ENCODE measurements at regions not wholly inside any gene's neighbourhood (a gene's known extent, or its start where the extent isn't known, plus 50 kb on each side); places are given as distances from the start of the nearest gene placed in this dataset.

- no peak for TF ChIP-seq LEF1 (IDR thresholded peaks at IDR 0.05; ENCODE audit: borderline replicate concordance)
- no peak for TF ChIP-seq NFRKB (IDR thresholded peaks at IDR 0.05)
- no peak for TF ChIP-seq FOXA1 (IDR thresholded peaks at IDR 0.05)
- TF ChIP-seq HDGF (IDR thresholded peaks at IDR 0.05; ENCODE audit: borderline replicate concordance), result no peak
- TF ChIP-seq TARDBP (IDR thresholded peaks at IDR 0.05), result no peak
- no peak for TF ChIP-seq L3MBTL2 (conservative IDR thresholded peaks at IDR 0.05)
- TF ChIP-seq CTBP1 (IDR thresholded peaks at IDR 0.05; ENCODE audit: borderline replicate concordance), result no peak
- no peak for TF ChIP-seq ELF4 (IDR thresholded peaks at IDR 0.05)
- CTCF ChIA-PET, result no interaction called here
- POLR2A ChIA-PET, result no interaction called here
- DNase-seq (ENCODE audit: extremely low spot score), result no peak
Measured at GRCh38 chr1:101379037-101379436, 142.2 kb downstream of the S1PR1 start.

GRCh38 chr1:101379950-101380349 lies 143.1 kb downstream of the S1PR1 start:
- DNase-seq (ENCODE audit: extremely low spot score), result no peak
- ChIA-PET CTCF (no interaction called here), POLR2A (no interaction called here)
- TF ChIP-seq NFRKB (IDR thresholded peaks at IDR 0.05), result no peak
- TF ChIP-seq TARDBP (IDR thresholded peaks at IDR 0.05), result no peak
- TF ChIP-seq ZNF384 (IDR thresholded peaks at IDR 0.05), result no peak
- TF ChIP-seq L3MBTL2 (conservative IDR thresholded peaks at IDR 0.05), result no peak
- no peak for TF ChIP-seq ARNT (IDR thresholded peaks at IDR 0.05)
- no peak for TF ChIP-seq FOXM1 (IDR thresholded peaks at IDR 0.05; ENCODE audit: borderline replicate concordance)
- TF ChIP-seq ELF4 (IDR thresholded peaks at IDR 0.05), result no peak
- TF ChIP-seq SP1 (IDR thresholded peaks at IDR 0.05), result no peak
- no peak for TF ChIP-seq FOXK2 (IDR thresholded peaks at IDR 0.05)
- TF ChIP-seq HDGF (IDR thresholded peaks at IDR 0.05; ENCODE audit: borderline replicate concordance), result no peak
- no peak for TF ChIP-seq BHLHE40 (IDR thresholded peaks at IDR 0.05; ENCODE audit: borderline replicate concordance)
- no peak for TF ChIP-seq SUZ12 (IDR thresholded peaks at IDR 0.05)
- TF ChIP-seq CTBP1 (IDR thresholded peaks at IDR 0.05; ENCODE audit: borderline replicate concordance), result no peak
- TF ChIP-seq PKNOX1 (IDR thresholded peaks at IDR 0.05), result no peak
- no peak for TF ChIP-seq FOXA1 (IDR thresholded peaks at IDR 0.05)
- no peak for TF ChIP-seq LEF1 (IDR thresholded peaks at IDR 0.05; ENCODE audit: borderline replicate concordance)

GRCh38 chr1:101382135-101382534 lies 145.3 kb downstream of the S1PR1 start:
- POLR2A ChIA-PET, result no interaction called here
- CTCF ChIA-PET, result no interaction called here
- no peak for DNase-seq (ENCODE audit: extremely low spot score)
- TF ChIP-seq L3MBTL2 (conservative IDR thresholded peaks at IDR 0.05) (no peak), LEF1 (IDR thresholded peaks at IDR 0.05; ENCODE audit: borderline replicate concordance) (no peak), SP1 (IDR thresholded peaks at IDR 0.05) (no peak)

GRCh38 chr1:101388904-101389546 lies 152.2 kb downstream of the S1PR1 start:
- no peak for DNase-seq (ENCODE audit: extremely low spot score)
- ChIA-PET POLR2A (no interaction called here), CTCF (interaction anchor here (0.8 to 1.3 kb wide), 2 partner anchors 32 to 49 kb away, joined by 3 read pairs; no protein-coding TSS in a partner anchor)
- TF ChIP-seq FOXA1 (IDR thresholded peaks at IDR 0.05) (no peak), SP1 (IDR thresholded peaks at IDR 0.05) (no peak), ARNT (IDR thresholded peaks at IDR 0.05) (no peak), FOXM1 (IDR thresholded peaks at IDR 0.05; ENCODE audit: borderline replicate concordance) (no peak), ELF4 (IDR thresholded peaks at IDR 0.05) (no peak), SUZ12 (IDR thresholded peaks at IDR 0.05) (no peak), TARDBP (IDR thresholded peaks at IDR 0.05) (no peak), L3MBTL2 (conservative IDR thresholded peaks at IDR 0.05) (no peak), CTBP1 (IDR thresholded peaks at IDR 0.05; ENCODE audit: borderline replicate concordance) (no peak), BHLHE40 (IDR thresholded peaks at IDR 0.05; ENCODE audit: borderline replicate concordance) (no peak), NFRKB (IDR thresholded peaks at IDR 0.05) (no peak), HDGF (IDR thresholded peaks at IDR 0.05; ENCODE audit: borderline replicate concordance) (no peak), FOXK2 (IDR thresholded peaks at IDR 0.05) (no peak), ZNF384 (IDR thresholded peaks at IDR 0.05) (no peak)

- CTCF ChIA-PET, result interaction anchor here (0.8 to 1.3 kb wide), 2 partner anchors 32 to 49 kb away, joined by 3 read pairs; no protein-coding TSS in a partner anchor
- DNase-seq (ENCODE audit: extremely low spot score), result no peak
- POLR2A ChIA-PET, result no interaction called here
- TF ChIP-seq BHLHE40 (IDR thresholded peaks at IDR 0.05; ENCODE audit: borderline replicate concordance), result no peak
- no peak for TF ChIP-seq TARDBP (IDR thresholded peaks at IDR 0.05)
- no peak for TF ChIP-seq SP1 (IDR thresholded peaks at IDR 0.05)
- TF ChIP-seq ELF4 (IDR thresholded peaks at IDR 0.05), result no peak
- TF ChIP-seq FOXM1 (IDR thresholded peaks at IDR 0.05; ENCODE audit: borderline replicate concordance), result no peak
- no peak for TF ChIP-seq CTBP1 (IDR thresholded peaks at IDR 0.05; ENCODE audit: borderline replicate concordance)
- TF ChIP-seq SUZ12 (IDR thresholded peaks at IDR 0.05), result no peak
- no peak for TF ChIP-seq NFRKB (IDR thresholded peaks at IDR 0.05)
- TF ChIP-seq PKNOX1 (IDR thresholded peaks at IDR 0.05), result no peak
- TF ChIP-seq LEF1 (IDR thresholded peaks at IDR 0.05; ENCODE audit: borderline replicate concordance), result no peak
- TF ChIP-seq FOXK2 (IDR thresholded peaks at IDR 0.05), result no peak
- TF ChIP-seq ARNT (IDR thresholded peaks at IDR 0.05), result no peak
- no peak for TF ChIP-seq HDGF (IDR thresholded peaks at IDR 0.05; ENCODE audit: borderline replicate concordance)
- TF ChIP-seq FOXA1 (IDR thresholded peaks at IDR 0.05), result no peak
- no peak for TF ChIP-seq ZNF384 (IDR thresholded peaks at IDR 0.05)
Measured at GRCh38 chr1:101389547-101389929, 152.7 kb downstream of the S1PR1 start.

- CTCF ChIA-PET, result no interaction called here
- POLR2A ChIA-PET, result no interaction called here
- TF ChIP-seq CTBP1 (IDR thresholded peaks at IDR 0.05; ENCODE audit: borderline replicate concordance) (no peak), L3MBTL2 (conservative IDR thresholded peaks at IDR 0.05) (no peak), ELF4 (IDR thresholded peaks at IDR 0.05) (no peak), SUZ12 (IDR thresholded peaks at IDR 0.05) (no peak), BHLHE40 (IDR thresholded peaks at IDR 0.05; ENCODE audit: borderline replicate concordance) (no peak), FOXK2 (IDR thresholded peaks at IDR 0.05) (no peak), SP1 (IDR thresholded peaks at IDR 0.05) (no peak), ZNF384 (IDR thresholded peaks at IDR 0.05) (no peak), FOXA1 (IDR thresholded peaks at IDR 0.05) (no peak), HDGF (IDR thresholded peaks at IDR 0.05; ENCODE audit: borderline replicate concordance) (no peak), TARDBP (IDR thresholded peaks at IDR 0.05) (no peak), ARNT (IDR thresholded peaks at IDR 0.05) (no peak), LEF1 (IDR thresholded peaks at IDR 0.05; ENCODE audit: borderline replicate concordance) (no peak), FOXM1 (IDR thresholded peaks at IDR 0.05; ENCODE audit: borderline replicate concordance) (no peak), NFRKB (IDR thresholded peaks at IDR 0.05) (no peak)
- DNase-seq (ENCODE audit: extremely low spot score), result no peak
Measured at GRCh38 chr1:101392552-101392951, 155.7 kb downstream of the S1PR1 start.
